Endodermal cell (in vitro differentiated cells): ENCODE measurements at regions not wholly inside any gene's neighbourhood (a gene's known extent, or its start where the extent isn't known, plus 50 kb on each side); places are given as distances from the start of the nearest gene placed in this dataset.

Experiments used
- DNase-seq: peaks from one replicate; pipeline ENCODE4 v3.0.0-alpha.2; 2017
- H3K27ac ChIP-seq: 2 replicates; pipeline ENCODE4 v1.5.1; 2013; ENCODE audit warnings: mild to moderate bottlenecking, low read depth, low read length, moderate library complexity
- H3K27me3 ChIP-seq: 2 replicates; pipeline ENCODE4 v1.6.1; 2013; ENCODE audit warnings: mild to moderate bottlenecking, low read length, moderate library complexity; ENCODE audit not compliant: insufficient read depth, control insufficient read depth, poor library complexity, severe bottlenecking
- H3K36me3 ChIP-seq: 2 replicates; pipeline ENCODE4 v1.7.0; 2013; ENCODE audit warnings: mild to moderate bottlenecking, low read length, moderate library complexity; ENCODE audit not compliant: control insufficient read depth, insufficient read depth
- H3K4me1 ChIP-seq: one replicate; pipeline ENCODE4 v1.7.0; 2013; ENCODE audit warnings: low read length; ENCODE audit not compliant: control insufficient read depth, insufficient read depth
- H3K4me3 ChIP-seq: 2 replicates; pipeline ENCODE4 v1.5.1; 2013; ENCODE audit warnings: mild to moderate bottlenecking, low read length, moderate library complexity
- H3K9ac ChIP-seq: 2 replicates; pipeline ENCODE4 v1.6.1; 2013; ENCODE audit warnings: mild to moderate bottlenecking, low read length, moderate library complexity; ENCODE audit not compliant: poor library complexity, severe bottlenecking; ENCODE audit errors: extremely low read depth
- H3K9me3 ChIP-seq: 2 replicates; pipeline ENCODE4 v1.6.1; 2013; ENCODE audit warnings: mild to moderate bottlenecking, low read length, moderate library complexity; ENCODE audit not compliant: control insufficient read depth
- H3K27ac Mint-ChIP-seq: 2 replicates; pipeline ENCODE4 v1.8.0; 2020; ENCODE audit warnings: mixed read lengths
- H3K27me3 Mint-ChIP-seq: 2 replicates; pipeline ENCODE4 v1.8.0; 2021; ENCODE audit warnings: mild to moderate bottlenecking, mixed read lengths; ENCODE audit not compliant: insufficient read depth
- H3K36me3 Mint-ChIP-seq: 2 replicates; pipeline ENCODE4 v1.8.0; 2020; ENCODE audit warnings: low read depth, mixed read lengths
- H3K4me1 Mint-ChIP-seq: 2 replicates; pipeline ENCODE4 v1.8.0; 2020; ENCODE audit warnings: mixed read lengths
- H3K4me3 Mint-ChIP-seq: 2 replicates; pipeline ENCODE4 v1.8.0; 2020; ENCODE audit warnings: mild to moderate bottlenecking, moderate library complexity, mixed read lengths
- H3K9me3 Mint-ChIP-seq: 2 replicates; pipeline ENCODE4 v1.8.0; 2020; ENCODE audit warnings: mild to moderate bottlenecking, mixed read lengths
- WGBS, 2 experiments: methylation state at CpG; one replicate each; pipeline versions ENCODE4 v1.1.5 to v1.1.7; 2013; ENCODE audit warnings: missing lambda C conversion rate in 2 of 2, mixed read lengths in 1 of 2; ENCODE audit not compliant: insufficient coverage in 1 of 2, insufficient read length in 1 of 2; 5-methylcytosine and 5-hydroxymethylcytosine counted together
- TF ChIP-seq, protein P1 (sequence below): fragments of 200-600 bp; sonication (generic); conservative IDR thresholded peaks from 2 replicates; pipeline ENCODE4 v1.5.0; 2021; ENCODE audit warnings: antibody characterized with exemption, mild to moderate bottlenecking

DNA sequence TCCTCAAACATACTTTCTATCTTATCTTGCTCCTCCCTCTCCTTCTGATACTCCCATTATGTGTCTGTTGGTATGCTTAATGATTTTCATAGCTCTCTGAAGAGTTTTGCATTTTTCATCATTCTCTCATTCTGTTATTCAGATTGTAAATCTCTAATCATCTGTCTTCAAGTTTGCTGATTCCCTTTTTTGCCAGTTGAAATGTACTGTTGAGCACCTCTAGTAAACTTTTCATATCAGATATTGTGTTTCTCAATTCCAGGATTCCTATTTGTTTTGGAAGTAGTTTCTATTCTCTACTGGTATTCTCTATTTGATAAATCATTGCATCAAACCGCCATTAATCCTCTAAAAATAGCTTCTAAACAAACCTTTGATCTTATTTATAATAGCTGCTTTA, 387.7 kb downstream of the PAX1 start:
- Histone ChIP-seq H3K4me1 (no peaks in the 10 kb centered on the region), H3K36me3 (no peaks in the 10 kb centered on the region), H3K27me3 (no peaks in the 10 kb centered on the region), H3K4me3 (no peak overlapping the region), H3K9me3 (peaks cover 44% of the 10 kb centered on the region), H3K27ac (no peak overlapping the region), H3K9ac (no peak overlapping the region)
- no peak overlapping the region for H3K27ac Mint-ChIP-seq
- no peaks in the 10 kb centered on the region for H3K4me1 Mint-ChIP-seq
- no peaks in the 10 kb centered on the region for H3K36me3 Mint-ChIP-seq
- 71% methylated on average over 1 of the region's 1 CpG; no CpG with 5 or more reads in 1 of the 2 experiments for WGBS, 2 experiments
- peaks cover 45% of the 10 kb centered on the region for H3K9me3 Mint-ChIP-seq
- H3K27me3 Mint-ChIP-seq = peaks cover 2% of the 10 kb centered on the region
- no peak for DNase-seq
- TF ChIP-seq, protein P1, sequence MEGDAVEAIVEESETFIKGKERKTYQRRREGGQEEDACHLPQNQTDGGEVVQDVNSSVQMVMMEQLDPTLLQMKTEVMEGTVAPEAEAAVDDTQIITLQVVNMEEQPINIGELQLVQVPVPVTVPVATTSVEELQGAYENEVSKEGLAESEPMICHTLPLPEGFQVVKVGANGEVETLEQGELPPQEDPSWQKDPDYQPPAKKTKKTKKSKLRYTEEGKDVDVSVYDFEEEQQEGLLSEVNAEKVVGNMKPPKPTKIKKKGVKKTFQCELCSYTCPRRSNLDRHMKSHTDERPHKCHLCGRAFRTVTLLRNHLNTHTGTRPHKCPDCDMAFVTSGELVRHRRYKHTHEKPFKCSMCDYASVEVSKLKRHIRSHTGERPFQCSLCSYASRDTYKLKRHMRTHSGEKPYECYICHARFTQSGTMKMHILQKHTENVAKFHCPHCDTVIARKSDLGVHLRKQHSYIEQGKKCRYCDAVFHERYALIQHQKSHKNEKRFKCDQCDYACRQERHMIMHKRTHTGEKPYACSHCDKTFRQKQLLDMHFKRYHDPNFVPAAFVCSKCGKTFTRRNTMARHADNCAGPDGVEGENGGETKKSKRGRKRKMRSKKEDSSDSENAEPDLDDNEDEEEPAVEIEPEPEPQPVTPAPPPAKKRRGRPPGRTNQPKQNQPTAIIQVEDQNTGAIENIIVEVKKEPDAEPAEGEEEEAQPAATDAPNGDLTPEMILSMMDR = no peak
- H3K4me3 Mint-ChIP-seq = no peak overlapping the region

DNA sequence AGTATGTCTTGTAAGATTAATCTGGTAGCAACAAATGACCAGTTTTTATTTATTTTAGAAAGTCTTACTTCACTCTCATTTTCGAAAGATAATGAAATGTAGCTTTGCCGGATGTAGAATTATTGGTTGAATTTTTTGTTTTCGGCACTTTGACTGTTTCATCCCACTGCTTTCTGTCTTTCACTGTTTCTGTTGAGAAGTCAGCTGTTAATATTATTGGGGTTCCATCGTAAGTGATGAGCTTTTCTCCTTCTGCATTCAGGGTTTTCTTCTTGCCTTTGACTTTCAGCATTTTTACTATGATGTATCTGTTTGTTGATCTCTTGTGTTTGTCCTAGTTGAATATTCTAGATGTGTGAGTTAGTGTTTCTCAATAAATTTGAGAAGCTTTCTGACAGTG, 383.4 kb downstream of the PAX1 start:
- 91 to 100% methylated on average over 2 to 4 of the region's 4 CpGs for WGBS, 2 experiments
- peaks cover 44% of the 10 kb centered on the region for H3K9me3 ChIP-seq
- Mint-ChIP-seq H3K4me3 (no peak overlapping the region), H3K27ac (no peak overlapping the region), H3K9me3 (peaks cover 38% of the 10 kb centered on the region), H3K27me3 (peaks cover 2% of the 10 kb centered on the region), H3K36me3 (no peaks in the 10 kb centered on the region), H3K4me1 (no peaks in the 10 kb centered on the region)
- no peaks in the 10 kb centered on the region for H3K4me1 ChIP-seq
- H3K27ac ChIP-seq = no peak overlapping the region
- no peak overlapping the region for H3K9ac ChIP-seq
- no peak for DNase-seq
- no peaks in the 10 kb centered on the region for H3K27me3 ChIP-seq
- H3K36me3 ChIP-seq = no peaks in the 10 kb centered on the region
- no peak overlapping the region for H3K4me3 ChIP-seq
- TF ChIP-seq, protein P1 = no peak

DNA sequence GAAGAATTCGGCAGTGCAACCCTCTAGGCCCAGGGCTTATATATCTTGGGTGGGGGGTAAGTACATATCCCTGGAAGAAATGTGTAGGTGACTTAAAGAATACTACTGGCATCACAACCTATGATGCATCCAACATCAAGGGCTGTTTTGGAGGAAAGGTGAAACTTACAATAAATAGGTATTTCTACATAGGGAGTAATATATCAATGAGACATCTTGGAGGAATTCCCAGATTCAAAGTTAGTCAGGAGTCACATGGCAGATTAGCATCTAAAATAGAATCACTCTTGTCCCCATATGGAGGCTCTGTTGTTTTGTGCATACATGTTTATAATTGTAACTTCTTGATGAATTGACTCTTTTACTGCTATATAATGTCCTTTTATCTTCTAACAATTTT, 375.5 kb downstream of the PAX1 start:
- Mint-ChIP-seq H3K36me3 (no peaks in the 10 kb centered on the region), H3K9me3 (peaks cover 3% of the 10 kb centered on the region), H3K4me3 (no peak overlapping the region), H3K27me3 (no peaks in the 10 kb centered on the region), H3K27ac (no peak overlapping the region), H3K4me1 (no peaks in the 10 kb centered on the region)
- Histone ChIP-seq H3K27ac (no peak overlapping the region), H3K4me3 (no peak overlapping the region), H3K9ac (no peak overlapping the region), H3K9me3 (no peaks in the 10 kb centered on the region), H3K4me1 (no peaks in the 10 kb centered on the region), H3K36me3 (no peaks in the 10 kb centered on the region), H3K27me3 (no peaks in the 10 kb centered on the region)
- TF ChIP-seq, protein P1 = no peak
- WGBS, 2 experiments = 100% methylated on average over 1 of the region's 1 CpG; no CpG with 5 or more reads in 1 of the 2 experiments
- no peak for DNase-seq
